HAP-1 (cell line): ENCODE measurements at regions not wholly inside any gene's neighbourhood (a gene's known extent, or its start where the extent isn't known, plus 50 kb on each side); places are given as distances from the start of the nearest gene placed in this dataset.

ENCODE experiments used
- DNase-seq, 2 experiments: peaks; one replicate each; pipeline ENCODE4 v3.0.0-alpha.2; 2016 to 2020; ENCODE audit warnings: low spot score in 2 of 2
- H3K27me3 ChIP-seq: fragments of 250-450 bp; sonication (Bioruptor Pico); 2 replicates; pipeline ENCODE4 v1.5.1; 2020; ENCODE audit warnings: low read depth, mild to moderate bottlenecking, moderate library complexity
- H3K36me3 ChIP-seq: fragments of 250-450 bp; sonication (Bioruptor Pico); replicated peaks from 2 replicates; pipeline ENCODE4 v1.5.1; 2020; ENCODE audit warnings: mild to moderate bottlenecking
- H3K4me1 ChIP-seq: fragments of 250-450 bp; sonication (Bioruptor Pico); 2 replicates; pipeline ENCODE4 v1.5.1; 2020; ENCODE audit warnings: mild to moderate bottlenecking
- H3K4me3 ChIP-seq: fragments of 250-450 bp; sonication (Bioruptor Pico); 2 replicates; pipeline ENCODE4 v1.5.1; 2020; ENCODE audit warnings: mild to moderate bottlenecking, moderate library complexity
- H3K9me3 ChIP-seq: fragments of 250-450 bp; sonication (Bioruptor Pico); 2 replicates; pipeline ENCODE4 v1.5.1; 2020; ENCODE audit warnings: mild to moderate bottlenecking, moderate library complexity
- in situ Hi-C: fragments of 300-500 bp; cut with MboI; formaldehyde crosslinking; loops from 3 replicates; pipeline ENCODE4 v1.14.3; 2020; ENCODE audit warnings: low sequenced_read_pairs, inconsistent platforms, mixed read lengths

DNA sequence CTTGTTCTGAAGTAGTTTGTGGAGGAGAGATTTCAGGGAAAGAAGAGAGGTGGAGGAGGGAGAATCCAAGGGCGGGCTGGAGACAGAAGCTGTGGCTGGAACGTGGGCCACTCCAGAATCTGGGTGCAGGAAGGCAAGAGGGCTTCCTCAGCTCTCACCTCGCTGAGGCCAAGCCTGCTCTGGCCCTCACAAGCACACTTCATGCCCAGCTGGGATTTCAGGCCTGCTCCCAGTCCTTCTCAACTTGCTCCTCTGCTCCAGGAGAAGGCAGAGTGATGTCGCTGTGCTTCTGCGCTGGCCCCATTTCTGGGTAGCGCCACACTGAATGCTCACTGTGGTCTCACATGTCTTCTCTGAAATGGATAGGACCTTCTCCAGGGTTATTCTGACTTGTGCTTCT is 328.8 kb downstream of the FGF9 start:
- no peaks in the 10 kb centered on the region for H3K36me3 ChIP-seq
- in situ Hi-C loops = no loop called here
- no peak for DNase-seq
- H3K4me3 ChIP-seq = no peak overlapping the region
- H3K4me1 ChIP-seq = no peaks in the 10 kb centered on the region
- no peaks in the 10 kb centered on the region; the same call in 1 of the 2 replicates for H3K9me3 ChIP-seq
- H3K27me3 ChIP-seq = no peaks in the 10 kb centered on the region

DNA sequence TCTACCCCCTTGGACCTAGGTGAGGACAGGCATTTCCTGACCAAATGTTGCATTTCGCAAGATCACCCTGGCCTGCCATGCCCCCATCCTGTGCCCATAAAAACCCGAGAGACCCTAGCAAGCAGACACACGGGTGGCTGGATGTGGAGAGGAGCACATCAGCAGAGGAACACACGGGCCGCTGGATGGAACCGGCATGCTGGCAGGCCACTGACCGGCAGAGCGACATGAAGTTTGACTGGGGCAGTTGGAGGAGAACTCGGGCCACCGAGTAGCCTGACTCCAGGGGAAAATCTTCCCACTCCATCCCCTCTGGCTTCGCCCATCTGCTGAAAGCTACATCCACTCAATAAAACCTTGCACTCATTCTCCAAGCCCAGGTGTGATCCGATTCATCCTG is 329.3 kb downstream of the FGF9 start:
- in situ Hi-C loops = no loop called here
- Histone ChIP-seq H3K27me3 (no peaks in the 10 kb centered on the region), H3K4me3 (no peak overlapping the region)

DNA sequence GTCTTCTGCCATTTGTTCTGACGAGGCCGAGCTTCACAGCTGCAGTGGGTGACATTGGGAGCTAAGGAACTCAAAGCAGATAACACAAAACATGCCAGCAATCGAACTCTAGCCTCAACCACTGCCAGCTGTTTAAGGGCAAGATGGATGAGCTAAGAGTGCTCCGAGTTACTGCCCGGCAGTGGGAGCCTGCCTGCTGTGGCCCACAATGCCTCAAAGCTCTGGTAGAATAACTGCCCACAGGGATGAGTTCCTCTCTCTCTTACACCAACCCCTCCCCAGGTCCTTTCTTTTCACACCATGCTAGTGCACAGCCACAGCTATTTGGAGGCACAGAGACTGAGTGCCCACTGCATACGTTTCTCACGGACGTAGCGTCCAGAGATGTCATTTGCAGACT is 330.5 kb downstream of the FGF9 start:
- Histone ChIP-seq H3K4me3 (no peak overlapping the region), H3K36me3 (no peaks in the 10 kb centered on the region), H3K4me1 (no peaks in the 10 kb centered on the region), H3K9me3 (no peaks in the 10 kb centered on the region), H3K27me3 (no peaks in the 10 kb centered on the region)
- no peak for DNase-seq
- in situ Hi-C loops = no loop called here

More for the DNA sequence above, 329.3 kb downstream of the FGF9 start:
- Histone ChIP-seq H3K36me3 (no peaks in the 10 kb centered on the region), H3K9me3 (no peaks in the 10 kb centered on the region; the same call in 1 of the 2 replicates), H3K4me1 (no peaks in the 10 kb centered on the region)
- no peak for DNase-seq

DNA sequence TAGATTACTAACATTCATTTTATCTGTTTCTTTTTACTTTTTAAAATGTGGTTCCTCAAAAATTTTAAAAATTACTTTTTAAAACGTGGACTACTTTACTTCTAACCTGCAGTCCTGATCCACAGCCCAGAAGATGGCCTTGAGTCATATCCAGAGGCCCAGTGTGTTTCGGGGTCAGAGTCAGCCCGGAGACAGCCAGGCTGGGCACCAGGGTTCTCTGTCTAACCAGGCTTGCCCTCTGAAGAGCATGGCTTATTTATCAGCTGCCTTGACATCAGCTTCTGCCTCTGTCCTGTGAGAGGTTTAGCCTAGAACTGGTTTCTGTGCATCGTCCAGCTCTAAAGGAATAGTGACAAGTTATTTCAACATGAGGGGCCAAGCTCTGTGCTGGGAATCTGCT is 332.0 kb downstream of the FGF9 start:
- Histone ChIP-seq H3K9me3 (no peaks in the 10 kb centered on the region), H3K36me3 (no peaks in the 10 kb centered on the region), H3K4me1 (no peaks in the 10 kb centered on the region), H3K27me3 (no peaks in the 10 kb centered on the region), H3K4me3 (no peak overlapping the region)
- in situ Hi-C loops = no loop called here
- no peak for DNase-seq

DNA sequence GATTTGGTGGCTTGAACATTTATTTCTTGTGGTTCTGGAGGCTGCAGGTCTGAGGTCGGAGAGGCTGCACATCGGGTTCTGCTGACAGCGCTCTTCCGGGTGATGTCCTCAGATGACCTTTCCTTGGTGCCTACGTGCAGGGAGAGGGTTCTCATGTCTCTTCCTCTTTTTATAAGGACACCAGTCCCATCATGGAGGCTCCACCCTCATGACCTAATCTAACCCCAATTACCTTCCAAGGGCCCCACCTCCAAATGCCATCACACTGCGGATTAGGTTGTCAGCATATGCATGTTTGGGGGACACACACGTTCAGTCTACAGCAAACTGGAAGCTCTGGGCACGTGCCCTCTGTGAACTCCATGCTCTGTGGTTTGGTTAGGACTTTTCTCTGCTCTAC is 338.6 kb downstream of the FGF9 start:
- in situ Hi-C loops = no loop called here
- Histone ChIP-seq H3K9me3 (no peaks in the 10 kb centered on the region; the same call in 1 of the 2 replicates), H3K27me3 (no peaks in the 10 kb centered on the region), H3K36me3 (no peaks in the 10 kb centered on the region), H3K4me1 (no peaks in the 10 kb centered on the region), H3K4me3 (no peak overlapping the region)
- no peak for DNase-seq

DNA sequence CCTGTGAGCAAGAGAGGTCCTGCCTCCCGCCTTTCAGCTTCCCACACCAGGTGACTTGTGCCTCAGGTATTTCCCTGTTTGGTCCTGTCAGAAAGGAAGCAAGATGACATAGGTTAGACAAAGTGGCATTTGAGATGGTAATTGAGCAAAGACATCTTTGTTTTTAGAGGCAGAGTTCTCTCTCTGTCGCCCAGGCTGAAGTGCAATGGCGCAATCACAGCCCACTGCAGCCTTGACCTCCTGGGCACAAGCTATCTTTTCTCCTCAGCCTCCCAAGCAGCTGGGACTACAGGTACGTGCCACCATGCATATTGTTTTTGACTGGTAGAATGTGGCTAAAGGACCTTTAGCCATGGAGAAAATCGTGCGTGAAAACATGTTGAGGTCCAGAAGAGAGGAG is 339.1 kb downstream of the FGF9 start:
- no peak for DNase-seq
- H3K27me3 ChIP-seq = no peaks in the 10 kb centered on the region
- H3K9me3 ChIP-seq = no peaks in the 10 kb centered on the region; the same call in 1 of the 2 replicates
- in situ Hi-C loops = no loop called here
- no peaks in the 10 kb centered on the region for H3K4me1 ChIP-seq
- H3K4me3 ChIP-seq = no peak overlapping the region
- no peaks in the 10 kb centered on the region for H3K36me3 ChIP-seq

DNA sequence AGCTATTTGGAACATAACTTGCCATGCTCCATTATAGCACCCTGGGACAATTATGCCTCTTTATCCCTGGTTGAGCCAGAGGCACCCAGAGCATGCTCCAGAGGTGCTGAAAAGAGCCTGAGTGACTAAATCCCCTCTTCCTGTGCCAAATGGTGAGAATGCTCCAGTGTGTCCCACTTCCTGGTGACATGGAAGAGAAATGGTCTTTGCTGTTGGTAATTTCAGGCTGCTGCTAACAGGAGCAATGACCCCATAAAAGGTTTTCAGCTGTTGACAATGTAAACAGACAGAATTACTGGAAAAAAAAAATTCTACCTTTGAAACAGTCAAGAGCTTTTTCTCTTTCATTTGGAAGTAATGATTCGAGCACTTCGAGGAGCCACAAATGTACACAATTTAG is 341.8 kb downstream of the FGF9 start:
- Histone ChIP-seq H3K4me1 (no peaks in the 10 kb centered on the region), H3K27me3 (no peaks in the 10 kb centered on the region), H3K36me3 (no peaks in the 10 kb centered on the region), H3K9me3 (no peaks in the 10 kb centered on the region; the same call in 1 of the 2 replicates), H3K4me3 (no peak overlapping the region)
- DNase-seq = no peak
- in situ Hi-C loops = no loop called here

DNA sequence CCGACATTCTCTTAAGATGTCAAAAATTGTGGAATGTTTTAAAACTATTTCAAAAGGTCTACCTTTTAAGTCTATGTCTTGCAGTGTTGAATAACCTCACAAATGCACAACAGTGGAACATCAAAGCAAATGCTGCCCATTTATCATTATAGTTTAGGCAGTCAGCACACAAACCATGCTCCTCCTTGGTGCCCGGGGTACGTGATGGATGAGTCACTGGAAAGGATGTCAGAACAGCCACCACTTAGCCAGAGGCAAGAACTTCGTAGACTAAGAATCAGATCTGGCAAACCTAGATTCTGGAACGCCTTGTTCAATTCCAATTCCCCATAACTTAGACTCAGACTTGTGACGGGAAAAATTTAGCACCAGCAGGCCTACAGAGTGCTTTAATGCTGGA is 343.6 kb downstream of the FGF9 start:
- DNase-seq = no peak
- Histone ChIP-seq H3K9me3 (no peaks in the 10 kb centered on the region; the same call in 1 of the 2 replicates), H3K4me3 (no peak overlapping the region), H3K4me1 (no peaks in the 10 kb centered on the region), H3K36me3 (no peaks in the 10 kb centered on the region), H3K27me3 (no peaks in the 10 kb centered on the region)
- in situ Hi-C loops = no loop called here

DNA sequence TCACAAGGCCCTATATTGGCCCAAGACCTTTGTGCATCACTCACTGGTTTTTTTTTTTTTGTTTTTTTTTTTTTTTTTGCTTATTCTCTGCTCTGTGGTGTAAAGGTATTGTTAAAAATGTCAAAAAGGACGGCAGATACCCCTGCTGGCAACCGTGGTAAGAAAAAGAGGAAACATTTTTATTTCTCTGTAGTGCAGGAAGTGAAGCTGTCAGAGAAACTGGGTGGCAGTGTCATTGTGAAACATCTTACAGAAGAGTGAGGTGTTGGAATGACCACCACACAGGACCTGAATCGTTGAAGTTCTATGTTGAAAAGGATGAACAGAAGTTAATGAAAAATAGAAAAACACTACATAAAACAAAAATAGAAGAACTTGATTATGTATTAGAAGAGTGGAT is 346.4 kb downstream of the FGF9 start:
- Histone ChIP-seq H3K4me1 (no peaks in the 10 kb centered on the region), H3K4me3 (no peak overlapping the region), H3K27me3 (no peaks in the 10 kb centered on the region), H3K9me3 (no peaks in the 10 kb centered on the region; the same call in 1 of the 2 replicates), H3K36me3 (no peaks in the 10 kb centered on the region)
- no peak for DNase-seq
- in situ Hi-C loops = no loop called here

DNA sequence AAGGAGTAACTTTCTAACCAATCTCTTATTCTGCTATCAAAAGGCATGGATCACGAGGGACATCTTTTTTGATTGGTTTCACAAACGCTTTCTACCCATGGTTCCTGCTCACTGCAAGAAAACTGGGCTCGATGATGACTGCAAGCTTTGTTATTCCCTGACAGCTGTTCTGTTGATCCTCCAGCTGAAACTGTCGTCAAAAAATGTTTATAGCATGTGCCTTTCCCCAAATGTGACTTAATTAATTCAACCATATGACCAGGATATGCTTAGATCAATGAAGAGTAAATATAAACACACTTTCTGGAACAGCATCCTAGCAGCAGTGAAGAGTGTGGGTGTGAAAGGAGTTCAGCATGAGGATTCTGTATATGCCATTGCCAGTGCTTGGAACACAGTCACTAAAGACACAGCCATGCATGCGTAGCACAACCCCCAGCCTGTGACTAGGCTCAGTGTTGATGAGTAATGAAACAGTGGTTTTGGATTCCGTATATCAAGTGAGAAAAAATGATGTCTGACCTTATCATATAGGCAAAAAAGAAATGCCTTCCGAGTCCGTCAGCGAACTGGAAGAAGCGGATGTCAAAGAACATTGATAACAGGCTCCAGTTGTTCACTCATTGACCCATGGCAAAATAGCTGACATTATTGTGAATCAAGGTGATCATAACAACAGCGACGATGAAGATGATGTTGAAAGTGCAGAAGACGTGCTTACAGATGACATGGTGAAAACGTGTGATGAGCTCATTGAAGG is 347.4 kb downstream of the FGF9 start:
- Histone ChIP-seq H3K4me1 (no peaks in the 10 kb centered on the region), H3K4me3 (no peak overlapping the region), H3K9me3 (no peaks in the 10 kb centered on the region; the same call in 1 of the 2 replicates), H3K27me3 (no peaks in the 10 kb centered on the region), H3K36me3 (no peaks in the 10 kb centered on the region)
- no peak for DNase-seq
- in situ Hi-C loops = no loop called here

DNA sequence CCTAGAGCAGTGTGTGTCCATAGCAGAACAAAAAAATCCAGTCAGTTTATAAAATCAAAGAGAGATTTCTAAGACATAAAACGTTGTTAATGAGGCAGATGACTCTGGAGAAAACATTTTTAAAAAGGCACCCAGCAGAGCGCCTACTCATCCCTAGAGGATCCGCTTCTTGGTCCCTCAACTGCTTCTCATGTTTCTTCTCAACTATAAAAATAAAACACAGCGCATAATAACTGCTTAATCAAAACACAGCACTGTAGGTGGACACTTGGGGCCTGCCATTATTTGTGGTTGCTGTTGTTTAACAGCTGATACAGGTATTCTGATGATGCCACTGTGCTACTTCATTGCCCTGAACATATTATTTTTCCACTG is 347.9 kb downstream of the FGF9 start:
- Histone ChIP-seq H3K4me3 (no peak overlapping the region), H3K36me3 (no peaks in the 10 kb centered on the region), H3K4me1 (no peaks in the 10 kb centered on the region), H3K9me3 (no peaks in the 10 kb centered on the region; the same call in 1 of the 2 replicates), H3K27me3 (no peaks in the 10 kb centered on the region)
- no peak for DNase-seq
- in situ Hi-C loops = no loop called here

DNA sequence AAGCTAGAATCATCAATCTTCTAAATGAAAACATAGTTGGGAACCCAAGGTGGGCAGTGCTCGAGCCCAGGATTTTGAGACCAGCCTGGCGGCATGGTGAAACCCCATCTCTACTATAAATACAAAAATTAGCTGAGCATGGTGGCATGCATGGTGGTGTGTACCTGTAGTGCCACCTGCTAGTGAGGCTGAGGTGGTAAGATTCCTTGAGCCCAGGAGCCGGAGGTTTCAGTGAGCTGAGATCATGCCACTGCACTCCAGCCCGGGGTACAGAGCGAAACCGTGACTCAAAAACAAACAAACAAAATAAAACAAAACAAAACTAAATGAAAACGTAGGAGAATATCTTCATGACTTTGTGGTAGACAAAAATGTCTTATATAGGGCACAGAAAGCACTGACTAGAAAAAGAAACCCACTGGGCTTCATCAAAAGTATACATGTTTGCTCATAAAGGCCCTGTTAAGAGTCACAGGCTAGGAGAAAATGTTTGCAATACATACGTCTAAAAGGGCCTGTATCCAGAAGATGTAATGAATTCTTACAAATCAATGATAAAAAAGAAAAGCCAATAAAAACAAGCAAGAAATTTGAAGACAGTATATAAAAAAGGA is 353.6 kb downstream of the FGF9 start:
- H3K4me1 ChIP-seq = no peaks in the 10 kb centered on the region
- in situ Hi-C loops = no loop called here
- no peaks in the 10 kb centered on the region for H3K27me3 ChIP-seq
- H3K36me3 ChIP-seq = no peaks in the 10 kb centered on the region
- no peak for DNase-seq
- no peak overlapping the region for H3K4me3 ChIP-seq
- H3K9me3 ChIP-seq = no peaks in the 10 kb centered on the region; the same call in 1 of the 2 replicates

DNA sequence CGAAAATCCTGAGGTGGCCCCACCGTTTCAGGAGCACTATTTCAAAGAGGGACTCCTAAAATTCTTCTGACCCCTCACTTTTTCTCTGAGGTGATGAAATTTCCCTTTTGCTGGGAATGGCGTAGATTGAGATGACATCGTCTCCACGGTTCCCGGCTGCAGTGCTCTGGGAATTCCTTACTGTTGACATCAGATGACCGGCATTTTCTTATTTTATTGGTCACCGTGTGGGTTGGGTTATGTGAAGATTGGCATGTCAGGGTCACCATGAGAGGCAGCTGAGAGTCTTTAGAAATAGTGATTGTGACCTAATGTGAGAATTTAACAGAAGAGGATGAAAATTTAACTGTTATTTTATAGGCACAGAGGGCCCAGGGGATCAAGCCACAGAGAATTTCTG is 356.7 kb downstream of the FGF9 start:
- H3K4me3 ChIP-seq = no peak overlapping the region
- no peaks in the 10 kb centered on the region for H3K36me3 ChIP-seq
- no peaks in the 10 kb centered on the region for H3K27me3 ChIP-seq
- in situ Hi-C loops = no loop called here
- H3K9me3 ChIP-seq = no peaks in the 10 kb centered on the region; the same call in 1 of the 2 replicates
- no peaks in the 10 kb centered on the region for H3K4me1 ChIP-seq
- no peak for DNase-seq

DNA sequence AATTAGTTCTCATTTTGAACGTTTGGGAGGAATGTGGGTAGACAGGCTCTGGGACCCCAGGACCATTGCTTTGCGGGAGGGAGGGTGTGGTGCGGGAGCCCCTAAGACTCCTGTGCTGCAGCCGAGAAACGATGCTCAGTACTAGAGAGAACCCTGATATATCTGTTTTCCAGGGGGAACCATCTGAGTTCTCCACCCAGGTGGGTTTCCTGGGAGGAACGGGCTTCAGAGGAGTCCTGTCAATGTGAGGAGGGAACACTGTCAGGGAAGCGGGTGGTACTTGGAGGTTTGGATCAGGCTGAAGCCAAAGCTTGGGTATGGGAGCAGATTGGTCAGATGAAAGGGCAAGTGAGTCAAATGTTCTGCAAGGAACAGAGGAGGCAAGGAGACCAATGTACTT is 358.0 kb downstream of the FGF9 start:
- DNase-seq = no peak
- H3K36me3 ChIP-seq = no peaks in the 10 kb centered on the region
- H3K4me3 ChIP-seq = no peak overlapping the region
- no peaks in the 10 kb centered on the region; the same call in 1 of the 2 replicates for H3K9me3 ChIP-seq
- H3K27me3 ChIP-seq = no peaks in the 10 kb centered on the region
- in situ Hi-C loops = no loop called here
- no peaks in the 10 kb centered on the region for H3K4me1 ChIP-seq
